Activated naive CD8-positive, alpha-beta T cell treated with anti-CD3 and anti-CD28 coated beads for 36 hours (primary cell): ENCODE measurements at regions not wholly inside any gene's neighbourhood (a gene's known extent, or its start where the extent isn't known, plus 50 kb on each side); places are given as distances from the start of the nearest gene placed in this dataset.

Experiments used
- DNase-seq: peaks from one replicate; pipeline ENCODE4 v3.0.0; 2021
- H3K27ac Mint-ChIP-seq: one replicate; pipeline ENCODE4 v1.8.0; 2022; ENCODE audit warnings: mild to moderate bottlenecking, moderate library complexity, mixed read lengths
- H3K27me3 Mint-ChIP-seq: one replicate; pipeline ENCODE4 v1.8.0; 2022; ENCODE audit warnings: mild to moderate bottlenecking, mixed read lengths
- H3K36me3 Mint-ChIP-seq: one replicate; pipeline ENCODE4 v1.8.0; 2021; ENCODE audit warnings: mild to moderate bottlenecking, mixed read lengths
- H3K4me1 Mint-ChIP-seq: one replicate; pipeline ENCODE4 v1.8.0; 2021; ENCODE audit warnings: mixed read lengths
- H3K4me3 Mint-ChIP-seq: one replicate; pipeline ENCODE4 v1.8.0; 2022; ENCODE audit warnings: mild to moderate bottlenecking, moderate library complexity, mixed read lengths
- H3K9me3 Mint-ChIP-seq: one replicate; pipeline ENCODE4 v1.8.0; 2022; ENCODE audit warnings: mixed read lengths

DNA sequence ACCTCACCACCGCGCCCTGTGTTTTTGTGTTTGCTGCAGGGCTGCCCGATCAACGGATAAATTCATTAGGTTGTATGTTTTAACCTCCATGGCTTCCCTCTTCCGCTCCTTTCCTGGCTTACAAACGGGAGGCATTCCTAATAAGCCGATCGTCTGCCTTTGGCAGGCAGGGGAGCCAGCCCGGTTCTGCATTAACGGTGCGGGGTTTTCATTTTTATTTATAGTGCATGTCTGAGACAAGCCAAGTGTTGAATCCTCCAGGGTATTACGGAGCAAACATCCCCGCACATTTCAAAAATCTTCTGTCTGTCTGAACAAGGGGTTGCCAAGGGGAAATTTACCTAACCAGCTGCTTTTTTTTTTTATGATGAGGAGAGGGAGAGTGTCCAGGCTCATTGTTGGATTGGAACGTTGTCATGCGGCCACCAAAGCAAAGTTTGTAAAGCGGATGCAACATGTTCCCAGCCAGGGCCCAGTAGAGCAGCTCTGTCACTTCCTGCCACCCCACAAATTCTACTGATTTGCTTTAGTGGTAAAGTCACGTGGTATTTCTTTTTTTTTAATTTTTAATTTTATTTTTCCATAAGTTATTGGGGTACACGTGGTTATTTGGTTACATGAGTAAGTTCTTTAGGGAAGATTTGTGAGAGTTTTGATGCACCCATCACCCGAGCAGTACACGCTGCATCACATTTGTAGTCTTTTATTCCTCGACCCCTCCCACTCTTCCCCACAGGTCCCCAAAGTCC, 92.3 kb upstream of the BAIAP2L1 start:
- H3K4me3 Mint-ChIP-seq, result no peak overlapping the region
- no peaks in the 10 kb centered on the region for H3K4me1 Mint-ChIP-seq

DNA sequence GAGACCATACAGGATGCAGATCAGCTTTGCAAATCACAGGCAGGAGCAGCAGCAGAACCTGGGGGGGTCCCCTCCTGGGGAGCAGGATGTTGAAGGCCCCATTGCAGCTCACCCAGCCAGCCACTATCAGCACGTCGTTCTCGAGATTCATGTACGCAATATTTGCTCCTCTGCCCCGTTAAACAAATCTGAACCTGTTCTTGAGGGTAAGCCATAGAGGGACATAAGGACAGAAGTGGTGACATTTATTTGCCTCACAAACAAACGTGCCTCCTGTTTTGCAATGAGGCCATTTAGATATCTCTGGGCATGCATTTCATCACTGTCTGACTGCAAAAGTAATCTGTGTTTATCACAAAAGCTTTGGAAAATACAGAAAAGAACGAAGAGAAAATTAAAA, 87.3 kb upstream of the BAIAP2L1 start:
- no peak overlapping the region for H3K4me3 Mint-ChIP-seq
- peaks cover 2% of the 10 kb centered on the region for H3K9me3 Mint-ChIP-seq
- H3K27me3 Mint-ChIP-seq, result peaks cover 3% of the 10 kb centered on the region
- no peak overlapping the region for H3K27ac Mint-ChIP-seq
- no peaks in the 10 kb centered on the region for H3K4me1 Mint-ChIP-seq
- no peak for DNase-seq
- no peaks in the 10 kb centered on the region for H3K36me3 Mint-ChIP-seq

More for the DNA sequence above, 92.3 kb upstream of the BAIAP2L1 start:
- Mint-ChIP-seq H3K27ac (no peak overlapping the region), H3K9me3 (peaks cover 21% of the 10 kb centered on the region), H3K36me3 (no peaks in the 10 kb centered on the region), H3K27me3 (peaks cover 3% of the 10 kb centered on the region)
- no peak for DNase-seq

DNA sequence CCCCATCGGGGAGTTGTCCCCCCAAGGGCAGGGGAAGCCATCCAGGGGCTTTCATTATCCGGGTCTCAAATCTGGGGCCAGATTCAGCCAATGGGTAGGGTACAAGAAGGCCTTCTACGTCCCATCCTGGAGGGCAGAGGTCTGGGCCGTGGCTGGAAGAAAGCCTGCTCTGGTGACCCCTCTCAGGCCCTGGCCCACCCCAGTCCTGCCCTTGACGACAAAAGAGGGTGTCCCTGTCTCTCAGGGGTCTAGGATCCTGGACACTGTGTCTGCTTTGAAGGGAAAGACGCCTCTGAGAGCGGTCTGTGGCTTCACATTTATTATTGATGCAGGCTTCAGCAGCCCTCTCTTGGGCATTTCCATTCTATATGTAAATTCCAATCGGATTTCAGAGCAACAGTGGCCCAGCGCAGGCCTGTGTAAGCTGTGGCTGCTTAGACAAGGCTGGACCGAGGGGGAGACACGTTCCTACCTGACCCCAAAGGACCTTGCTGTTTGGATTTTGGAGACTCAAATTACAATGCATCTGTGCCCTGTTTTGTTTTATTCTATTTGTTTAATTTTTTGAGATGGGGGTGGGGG, 83.2 kb upstream of the BAIAP2L1 start:
- Mint-ChIP-seq H3K27me3 (peaks cover 3% of the 10 kb centered on the region), H3K9me3 (no peaks in the 10 kb centered on the region), H3K4me3 (no peak overlapping the region)

DNA sequence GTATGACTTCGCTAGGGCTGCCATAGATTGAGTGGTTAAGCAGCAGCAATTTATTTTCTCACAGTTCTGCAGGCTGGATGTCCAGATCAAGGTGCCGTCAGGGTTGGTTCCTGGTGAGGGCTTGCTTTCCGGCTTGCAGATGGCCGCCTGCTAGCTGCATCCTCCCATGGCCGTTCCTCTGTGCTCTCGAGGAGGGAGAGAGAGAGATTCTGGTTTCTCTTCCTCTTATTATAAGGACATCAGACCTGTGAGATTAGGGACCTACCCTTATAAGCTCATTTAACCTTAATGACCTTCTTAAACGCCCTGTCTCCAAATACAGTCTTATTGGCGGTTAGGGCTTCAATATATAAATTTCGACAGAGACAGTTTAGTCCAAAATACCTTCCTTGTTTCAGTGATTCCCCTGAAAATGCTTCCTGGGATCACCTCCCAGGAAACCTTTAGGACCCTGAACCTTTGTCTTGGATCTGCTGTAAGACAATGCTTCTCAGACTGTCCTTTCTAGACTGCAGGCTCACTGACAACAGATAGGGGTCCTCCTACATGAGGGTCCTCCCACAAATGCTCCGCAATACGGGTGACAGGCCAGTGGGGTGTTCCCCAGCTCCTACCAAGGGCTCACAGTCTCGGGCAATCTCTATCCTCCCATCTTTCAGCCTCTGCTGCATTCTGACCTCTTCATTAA, 82.5 kb upstream of the BAIAP2L1 start:
- H3K36me3 Mint-ChIP-seq, result no peaks in the 10 kb centered on the region
- DNase-seq, result no peak
- no peak overlapping the region for H3K4me3 Mint-ChIP-seq
- H3K4me1 Mint-ChIP-seq, result no peaks in the 10 kb centered on the region
- H3K27me3 Mint-ChIP-seq, result peaks cover 3% of the 10 kb centered on the region
- H3K9me3 Mint-ChIP-seq, result no peaks in the 10 kb centered on the region
- H3K27ac Mint-ChIP-seq, result no peak overlapping the region

More for the DNA sequence above, 83.2 kb upstream of the BAIAP2L1 start:
- Mint-ChIP-seq H3K27ac (no peak overlapping the region), H3K4me1 (no peaks in the 10 kb centered on the region), H3K36me3 (no peaks in the 10 kb centered on the region)
- no peak for DNase-seq

DNA sequence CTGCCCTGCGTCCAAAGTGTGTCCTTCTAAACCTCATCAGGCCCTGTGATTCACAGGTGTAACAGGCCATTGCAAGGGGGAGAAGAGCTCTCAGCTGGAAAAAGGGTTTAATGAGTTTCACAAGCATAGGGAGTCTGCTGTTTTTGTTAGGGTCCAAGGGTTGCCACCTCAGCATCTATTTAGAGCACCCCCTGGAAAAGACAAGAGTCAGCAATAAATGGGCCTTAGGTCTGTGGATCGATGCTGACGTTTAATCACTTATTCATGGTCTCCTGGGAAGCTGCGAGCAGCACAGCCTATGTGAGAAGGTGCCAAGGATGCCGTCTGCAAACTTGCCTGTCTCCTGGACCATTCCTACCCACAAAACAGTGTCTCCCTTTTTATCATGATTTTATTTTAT, 78.4 kb upstream of the BAIAP2L1 start:
- H3K27ac Mint-ChIP-seq, result no peak overlapping the region
- no peaks in the 10 kb centered on the region for H3K9me3 Mint-ChIP-seq
- H3K36me3 Mint-ChIP-seq, result no peaks in the 10 kb centered on the region
- no peak for DNase-seq
- H3K4me3 Mint-ChIP-seq, result no peak overlapping the region
- H3K4me1 Mint-ChIP-seq, result no peaks in the 10 kb centered on the region
- peaks cover 4% of the 10 kb centered on the region for H3K27me3 Mint-ChIP-seq

DNA sequence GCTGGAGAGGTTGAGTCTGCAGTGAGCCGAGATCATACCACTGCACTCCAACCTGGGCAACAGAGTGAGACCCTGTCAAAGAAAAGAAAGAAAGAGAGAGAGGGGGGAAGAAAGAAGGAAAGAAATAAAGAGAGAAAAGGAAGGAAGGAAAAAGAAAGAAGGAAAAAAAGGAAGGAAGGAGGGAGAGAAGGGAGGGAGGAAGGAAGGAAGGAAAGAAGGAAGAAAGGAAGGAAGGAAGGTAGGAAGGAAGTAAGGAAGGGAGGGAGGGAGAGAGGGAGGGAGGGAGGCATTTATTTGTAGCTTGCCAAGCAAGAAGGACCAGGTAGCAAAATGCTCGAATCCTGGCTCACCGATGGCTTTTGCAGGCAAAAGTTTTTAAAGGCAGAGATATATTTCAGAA, 74.5 kb upstream of the BAIAP2L1 start:
- DNase-seq, result no peak
- Mint-ChIP-seq H3K27me3 (peaks cover 30% of the 10 kb centered on the region), H3K27ac (no peak overlapping the region), H3K4me3 (no peak overlapping the region), H3K9me3 (no peaks in the 10 kb centered on the region), H3K4me1 (peaks cover 3% of the 10 kb centered on the region), H3K36me3 (no peaks in the 10 kb centered on the region)

DNA sequence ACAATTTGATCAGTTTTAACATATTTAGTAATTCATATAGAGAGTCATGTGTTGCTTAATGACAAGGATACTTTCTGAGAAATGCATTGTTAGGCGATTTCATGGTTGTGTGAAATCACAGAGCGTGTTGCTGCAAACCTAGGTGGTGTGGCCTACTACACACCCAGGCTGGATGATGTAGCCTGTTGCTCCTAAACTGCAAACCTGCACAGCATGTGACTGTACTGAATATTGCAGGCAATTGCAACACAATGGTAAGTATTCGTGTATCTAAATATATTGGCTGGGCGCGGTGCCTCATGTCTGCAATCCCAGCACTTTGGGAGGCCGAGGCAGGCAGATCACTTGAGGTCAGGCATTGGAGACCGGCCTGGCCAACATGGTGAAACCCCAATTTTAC, 73.7 kb upstream of the BAIAP2L1 start:
- Mint-ChIP-seq H3K4me1 (peaks cover 3% of the 10 kb centered on the region), H3K27ac (no peak overlapping the region), H3K36me3 (no peaks in the 10 kb centered on the region), H3K9me3 (no peaks in the 10 kb centered on the region), H3K27me3 (peaks cover 38% of the 10 kb centered on the region), H3K4me3 (no peak overlapping the region)
- no peak for DNase-seq

DNA sequence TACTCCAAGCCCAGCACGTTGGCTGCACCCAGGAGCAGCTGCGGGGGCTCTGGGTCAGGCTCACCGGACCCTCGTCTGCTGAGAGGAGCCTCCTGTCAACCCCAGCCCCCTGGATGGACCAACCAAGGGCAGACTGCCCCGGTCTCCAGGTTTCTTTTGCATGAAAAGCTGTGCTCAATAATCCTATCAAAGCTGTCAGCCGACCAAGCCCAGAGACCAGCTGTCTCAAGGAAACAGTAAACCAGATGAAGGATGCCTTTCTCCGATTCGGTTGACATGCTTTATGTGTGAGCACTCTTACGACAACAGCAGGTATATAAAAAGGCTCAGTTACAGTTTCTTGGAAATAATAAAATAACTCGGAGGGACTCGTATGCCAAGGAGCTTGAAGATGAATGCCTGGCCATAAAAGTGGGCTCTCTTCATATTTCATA, 71.6 kb upstream of the BAIAP2L1 start:
- Mint-ChIP-seq H3K27ac (no peak overlapping the region), H3K4me3 (no peak overlapping the region), H3K27me3 (peaks cover 43% of the 10 kb centered on the region), H3K36me3 (no peaks in the 10 kb centered on the region), H3K9me3 (no peaks in the 10 kb centered on the region), H3K4me1 (peaks cover 3% of the 10 kb centered on the region)
- DNase-seq, result no peak

DNA sequence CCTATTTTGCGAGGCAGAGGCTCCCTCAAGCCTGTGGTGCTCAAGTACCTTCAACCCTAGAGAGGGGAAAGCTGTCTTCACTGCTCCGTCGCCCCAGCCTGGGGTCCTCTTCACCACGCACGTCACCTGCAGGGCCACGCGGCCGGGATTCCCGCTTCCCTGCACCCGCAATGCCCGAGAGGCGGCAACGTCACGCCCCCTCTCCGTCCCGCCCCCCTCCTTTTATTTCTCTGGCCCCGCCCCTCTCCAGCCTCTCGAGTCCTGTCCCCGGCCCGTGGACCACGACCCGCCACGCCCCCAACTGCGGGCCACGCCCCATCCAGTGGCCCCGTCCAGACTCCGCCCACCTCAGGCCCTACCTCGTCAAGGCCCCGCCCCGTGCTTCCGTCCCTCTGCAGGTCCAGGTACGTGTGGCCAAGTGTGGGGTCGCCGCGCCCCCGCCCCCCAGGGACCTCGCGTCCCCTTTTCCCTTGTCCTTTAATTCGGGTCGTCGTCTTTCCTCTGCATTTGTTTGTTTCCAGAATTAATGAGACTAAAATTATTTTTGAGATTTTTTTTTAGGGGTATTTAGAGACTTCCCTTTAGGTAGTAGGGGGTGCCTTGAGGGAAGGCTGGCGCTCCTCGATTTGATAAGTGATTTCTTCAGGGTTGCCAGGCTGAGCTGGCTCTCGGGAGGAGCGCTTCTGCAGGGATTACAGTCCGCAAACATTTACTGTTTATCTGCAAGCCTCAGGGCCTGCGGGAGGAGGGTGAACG, 69.8 kb upstream of the BAIAP2L1 start:
- H3K36me3 Mint-ChIP-seq, result no peaks in the 10 kb centered on the region
- no peak overlapping the region for H3K27ac Mint-ChIP-seq
- H3K4me3 Mint-ChIP-seq, result peak overlapping the region; percentile 18
- H3K4me1 Mint-ChIP-seq, result peaks cover 3% of the 10 kb centered on the region
- DNase-seq, result peak; percentile 29
- no peaks in the 10 kb centered on the region for H3K9me3 Mint-ChIP-seq
- peaks cover 42% of the 10 kb centered on the region for H3K27me3 Mint-ChIP-seq

DNA sequence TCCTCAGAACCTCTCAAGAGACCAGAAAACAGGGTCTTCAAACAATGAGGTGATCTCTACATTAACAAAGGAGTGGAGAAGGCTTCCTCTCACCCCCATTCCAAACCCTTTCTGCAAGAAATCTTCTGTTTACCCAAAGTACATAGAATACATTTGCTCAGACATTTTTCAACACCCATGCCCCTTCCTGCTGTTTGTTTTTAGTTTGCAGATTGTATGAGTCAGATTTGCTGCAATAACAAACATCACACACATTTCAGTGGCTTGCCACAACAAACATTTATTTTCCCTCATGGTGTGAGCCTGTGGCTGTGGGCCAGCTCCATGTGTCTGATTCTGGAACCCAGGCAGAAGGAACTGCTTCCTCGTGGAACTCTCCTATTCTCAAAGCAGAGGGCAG, 68.2 kb upstream of the BAIAP2L1 start:
- H3K27me3 Mint-ChIP-seq, result peaks cover 42% of the 10 kb centered on the region
- H3K4me1 Mint-ChIP-seq, result peaks cover 3% of the 10 kb centered on the region
- no peaks in the 10 kb centered on the region for H3K36me3 Mint-ChIP-seq
- H3K27ac Mint-ChIP-seq, result no peak overlapping the region
- H3K4me3 Mint-ChIP-seq, result no peak overlapping the region
- no peak for DNase-seq
- no peaks in the 10 kb centered on the region for H3K9me3 Mint-ChIP-seq

DNA sequence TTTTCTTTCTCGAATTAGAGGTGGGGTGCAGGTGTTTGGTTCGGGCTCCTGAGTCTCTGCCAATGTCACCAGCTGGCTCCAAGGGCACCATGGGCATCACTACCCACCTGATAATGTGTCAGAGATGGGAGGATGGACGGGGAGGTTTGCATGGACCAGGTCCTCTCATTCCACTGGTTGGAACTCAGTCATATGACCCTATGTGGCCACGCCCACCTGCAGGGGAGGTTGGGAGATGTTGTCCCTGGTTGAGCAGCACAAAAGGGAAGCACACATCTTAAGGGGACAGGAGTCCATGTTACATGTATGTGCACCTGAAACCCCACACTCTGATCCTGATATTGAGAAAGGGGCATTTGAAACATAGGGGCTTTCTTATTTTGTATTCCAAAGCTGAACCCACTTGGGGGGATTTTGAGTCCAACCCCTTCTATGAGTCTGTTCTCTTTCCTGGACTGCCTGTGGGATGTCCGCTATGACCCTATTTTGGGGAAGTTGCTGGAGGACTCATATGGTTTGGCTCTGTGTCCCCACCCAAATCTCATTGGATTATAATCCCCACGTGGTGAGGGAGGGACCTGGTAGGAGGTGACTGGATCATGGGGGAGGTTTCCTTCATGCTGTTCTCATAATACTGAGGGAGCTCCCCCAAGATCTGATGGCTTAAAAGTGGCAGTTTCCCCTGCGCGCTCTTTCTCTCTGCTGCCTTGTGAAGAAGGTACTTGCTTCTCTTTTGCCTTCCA, 66.9 kb upstream of the BAIAP2L1 start:
- no peaks in the 10 kb centered on the region for H3K9me3 Mint-ChIP-seq

DNA sequence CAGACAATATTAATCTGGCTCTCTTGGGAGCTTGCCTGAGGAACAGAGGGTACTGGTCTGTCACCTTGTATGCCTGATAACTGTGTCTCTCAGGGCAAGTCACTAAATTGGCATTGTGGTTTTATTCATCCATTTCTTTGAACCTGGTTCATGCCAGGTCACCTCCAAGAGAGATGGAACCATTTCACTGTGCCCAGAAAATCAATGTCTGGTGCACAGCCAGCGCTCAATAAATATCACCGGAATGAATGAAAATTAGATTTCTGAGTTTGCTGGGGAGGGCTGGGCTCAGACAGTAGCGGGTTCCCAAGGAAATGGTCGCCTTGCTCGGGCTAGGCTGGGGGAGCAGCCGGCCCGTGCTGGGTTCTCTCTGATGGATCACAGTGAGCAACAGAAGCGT, 64.1 kb upstream of the BAIAP2L1 start:
- peaks cover 13% of the 10 kb centered on the region for H3K27me3 Mint-ChIP-seq
- no peak overlapping the region for H3K27ac Mint-ChIP-seq
- H3K4me3 Mint-ChIP-seq, result no peak overlapping the region
- H3K36me3 Mint-ChIP-seq, result no peaks in the 10 kb centered on the region
- no peak for DNase-seq
- no peaks in the 10 kb centered on the region for H3K9me3 Mint-ChIP-seq
- H3K4me1 Mint-ChIP-seq, result no peaks in the 10 kb centered on the region

More for the DNA sequence above, 66.9 kb upstream of the BAIAP2L1 start:
- no peaks in the 10 kb centered on the region for H3K36me3 Mint-ChIP-seq
- H3K4me3 Mint-ChIP-seq, result no peak overlapping the region
- no peak overlapping the region for H3K27ac Mint-ChIP-seq
- H3K27me3 Mint-ChIP-seq, result peaks cover 37% of the 10 kb centered on the region
- no peak for DNase-seq
- peaks cover 3% of the 10 kb centered on the region for H3K4me1 Mint-ChIP-seq

DNA sequence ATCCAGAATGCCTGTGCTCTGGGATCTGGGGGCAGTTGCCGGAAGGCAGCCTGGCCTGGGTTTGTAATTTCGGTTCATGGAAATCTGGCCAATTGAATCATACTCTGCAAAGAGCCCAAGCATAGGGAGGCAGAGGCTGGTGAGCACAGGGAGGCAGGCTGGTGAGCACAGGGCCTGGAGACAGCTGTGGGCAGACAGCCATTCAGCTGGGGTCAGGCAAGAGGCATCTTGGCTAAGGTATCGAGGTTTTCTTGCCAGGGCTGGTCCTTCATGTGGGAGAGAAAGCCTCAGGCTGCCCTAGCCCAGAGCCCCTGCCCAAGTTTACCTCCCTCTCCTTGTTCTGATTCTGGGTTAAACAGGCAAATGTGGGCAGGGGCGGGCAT, 63.7 kb upstream of the BAIAP2L1 start:
- Mint-ChIP-seq H3K36me3 (no peaks in the 10 kb centered on the region), H3K9me3 (no peaks in the 10 kb centered on the region), H3K4me1 (no peaks in the 10 kb centered on the region), H3K27ac (no peak overlapping the region), H3K27me3 (peaks cover 8% of the 10 kb centered on the region), H3K4me3 (no peak overlapping the region)
- DNase-seq, result no peak

DNA sequence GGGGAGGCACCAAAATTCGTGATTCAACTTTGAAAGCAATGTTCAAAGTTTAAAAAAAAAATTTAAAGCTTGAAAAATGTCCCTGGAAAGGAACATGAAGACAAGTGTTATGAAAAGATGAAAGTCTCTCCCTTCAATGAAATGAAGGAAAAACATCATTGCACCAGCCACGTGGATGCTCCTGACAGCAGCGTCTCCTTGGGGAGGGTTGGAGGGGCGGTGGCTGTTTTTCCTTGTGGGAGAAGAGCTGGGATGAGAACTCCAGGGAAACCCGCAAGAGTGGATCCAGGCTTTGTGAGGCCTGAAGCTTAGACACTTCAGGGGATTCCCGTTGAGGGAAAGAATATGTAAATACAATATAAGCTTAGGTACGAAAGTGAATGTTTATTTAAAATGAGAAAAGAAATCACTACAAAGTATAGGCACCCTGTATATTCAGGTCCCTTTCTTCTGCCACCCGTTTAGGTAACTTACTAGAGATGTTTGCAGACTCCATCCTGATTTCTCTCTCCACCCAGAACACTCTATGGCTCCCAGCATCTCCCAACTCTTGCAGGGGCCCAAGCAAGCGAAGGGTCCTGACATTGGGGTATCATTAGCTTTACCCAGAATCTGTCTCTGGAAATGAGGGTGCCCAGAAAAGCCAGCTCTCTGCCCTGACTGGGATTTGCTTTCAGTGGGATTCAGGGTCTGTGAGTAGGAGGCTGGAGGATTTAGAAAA, 63.1 kb upstream of the BAIAP2L1 start:
- H3K9me3 Mint-ChIP-seq, result no peaks in the 10 kb centered on the region
- no peak overlapping the region for H3K4me3 Mint-ChIP-seq
- no peak overlapping the region for H3K27ac Mint-ChIP-seq
- H3K4me1 Mint-ChIP-seq, result no peaks in the 10 kb centered on the region
- no peak for DNase-seq
- H3K36me3 Mint-ChIP-seq, result no peaks in the 10 kb centered on the region
- H3K27me3 Mint-ChIP-seq, result peaks cover 4% of the 10 kb centered on the region
